Gastroesophageal sphincter (tissue), 3 donors: ENCODE measurements at regions not wholly inside any gene's neighbourhood (a gene's known extent, or its start where the extent isn't known, plus 50 kb on each side); places are given as distances from the start of the nearest gene placed in this dataset.

Experiments
- CTCF ChIP-seq, 4 experiments: fragments of 200-600 bp in 2 of 4; fragments of 450-650 bp in 2 of 4; sonication (generic) in 1 of 4; IDR thresholded peaks; one replicate each; pipeline ENCODE4 v1.5.1; 2017 to 2019; ENCODE audit warnings: antibody characterized with exemption in 4 of 4, mild to moderate bottlenecking in 2 of 4, moderate library complexity in 2 of 4
- EP300 ChIP-seq: sonication (generic); formaldehyde crosslinking; IDR thresholded peaks from one replicate; pipeline ENCODE4 v1.6.1; 2017; ENCODE audit warnings: antibody characterized with exemption, mild to moderate bottlenecking

- TF ChIP-seq CTCF (IDR thresholded peaks at IDR 0.05) (no peak), EP300 (no peak)
These were observed 114.7 kb upstream of the ZNF217 start for GRCh38 chr20:53708129-53708968.
